Psoas muscle (tissue), 7 donors: ENCODE measurements at regions not wholly inside any gene's neighbourhood (a gene's known extent, or its start where the extent isn't known, plus 50 kb on each side); places are given as distances from the start of the nearest gene placed in this dataset.

Source experiments
- ATAC-seq, 4 donors: fragments of 200-7000 bp; cut with Tn5 transposase; one replicate each; pipeline ENCODE4 v1.9.1; 2020; ENCODE audit warnings: moderate library complexity in 3 of 4, mild to moderate bottlenecking in 2 of 4
- DNase-seq, 2 donors: peaks; one replicate each; pipeline ENCODE4 v3.0.0-alpha.2; 2020
- H3K27ac ChIP-seq: fragments of 200-600 bp; one replicate; pipeline ENCODE4 v1.8.0; 2022
- H3K27me3 ChIP-seq, 3 donors: fragments of 200-600 bp in 1 of 3; one replicate each; pipeline versions ENCODE4 v1.6.1 to v1.8.0; 2013 to 2022; ENCODE audit warnings: low read length in 2 of 3, mild to moderate bottlenecking in 2 of 3, moderate library complexity in 1 of 3; ENCODE audit not compliant: insufficient read depth in 3 of 3
- H3K36me3 ChIP-seq, 2 donors: fragments of 200-600 bp in 1 of 2; one replicate each; pipeline versions ENCODE4 v1.6.1 to v1.8.0; 2013 to 2022; ENCODE audit warnings: low read depth in 1 of 2, mild to moderate bottlenecking in 1 of 2, moderate library complexity in 1 of 2; ENCODE audit not compliant: insufficient read depth in 1 of 2
- H3K4me1 ChIP-seq: fragments of 200-600 bp; one replicate; pipeline ENCODE4 v1.8.0; 2022
- H3K4me3 ChIP-seq: fragments of 200-600 bp; one replicate; pipeline ENCODE4 v1.8.0; 2022; ENCODE audit warnings: mild to moderate bottlenecking
- H3K9me3 ChIP-seq: fragments of 200-600 bp; one replicate; pipeline ENCODE4 v1.8.0; 2022
- CTCF ChIP-seq: fragments of 200-600 bp; IDR thresholded peaks from one replicate; pipeline ENCODE4 v1.8.0; 2022; ENCODE audit warnings: antibody characterized with exemption
- WGBS, 3 donors: extraction: QIAGEN DNeasy Blood & Tissue Kit; methylation state at CpG; one replicate each; pipeline versions ENCODE4 v1.1.6 to v1.1.7; 2013; 5-methylcytosine and 5-hydroxymethylcytosine counted together
- intact Hi-C, 2 donors: fragments of 100-400 bp; cut with DNase I; formaldehyde crosslinking; loops; one replicate each; pipeline versions ENCODE4 v1.11.0 to v1.14.2; 2022
- donor health status: healthy with polysubstance abuse.
- donor health status: DM: no; HTN: no; CAD: no; lungs with moderate emphysema.
- donor health status: Bipolar disorder and iron deficiency.
- donor health status: healthy.
- donor health status: DM: yes; HTN: yes; CAD: no.
- donor health status: DM: no; HTN: no; CAD: no.
- donor health status: DM: yes; HTN: yes; CAD: no.

GRCh38 chr15:36108541-36108940, 470.9 kb upstream of the CDIN1 start:
- DNase-seq (no peak), ATAC-seq (no peak)
- H3K36me3 ChIP-seq: no peaks in the 10 kb centered on the region
- intact Hi-C loops: no loop called here
- WGBS, 3 donors: 29 to 49% (median 40%) methylated on average over 2 of the region's 2 CpGs
- no peak overlapping the region for H3K4me3 ChIP-seq
- H3K9me3 ChIP-seq: no peaks in the 10 kb centered on the region
- H3K27ac ChIP-seq: no peak overlapping the region
- H3K4me1 ChIP-seq: no peaks in the 10 kb centered on the region
- TF ChIP-seq CTCF: no peak
- no peaks in the 10 kb centered on the region for H3K27me3 ChIP-seq

- Histone ChIP-seq H3K27ac (no peak overlapping the region), H3K4me1 (no peaks in the 10 kb centered on the region)
These were observed 469.3 kb upstream of the CDIN1 start for GRCh38 chr15:36109943-36110658.

GRCh38 chr15:36110659-36110993, 468.8 kb upstream of the CDIN1 start:
- ATAC-seq: no peak
- H3K27ac ChIP-seq: no peak overlapping the region
- intact Hi-C loops: no loop called here

More at GRCh38 chr15:36109943-36110658, 469.3 kb upstream of the CDIN1 start:
- ATAC-seq: no peak
- Histone ChIP-seq H3K27me3 (no peaks in the 10 kb centered on the region), H3K9me3 (no peaks in the 10 kb centered on the region), H3K36me3 (no peaks in the 10 kb centered on the region), H3K4me3 (no peak overlapping the region)
- 78 to 86% (median 79%) methylated on average over 2 of the region's 2 CpGs for WGBS, 3 donors
- intact Hi-C loops: no loop called here
- no peak for DNase-seq
- no peak for TF ChIP-seq CTCF

GRCh38 chr15:36117296-36117787, 462.1 kb upstream of the CDIN1 start:
- H3K9me3 ChIP-seq: no peaks in the 10 kb centered on the region
- no peak for TF ChIP-seq CTCF
- no peak for ATAC-seq
- DNase-seq: no peak
- H3K27ac ChIP-seq: no peak overlapping the region
- WGBS, 3 donors: 28 to 38% (median 34%) methylated on average over 6 of the region's 6 CpGs
- no peak overlapping the region for H3K4me3 ChIP-seq
- no peaks in the 10 kb centered on the region for H3K36me3 ChIP-seq
- intact Hi-C loops: no loop called here
- no peaks in the 10 kb centered on the region for H3K4me1 ChIP-seq
- H3K27me3 ChIP-seq: no peaks in the 10 kb centered on the region

More at GRCh38 chr15:36110659-36110993, 468.8 kb upstream of the CDIN1 start:
- no peaks in the 10 kb centered on the region for H3K27me3 ChIP-seq
- no peaks in the 10 kb centered on the region for H3K4me1 ChIP-seq
- H3K9me3 ChIP-seq: no peaks in the 10 kb centered on the region
- H3K36me3 ChIP-seq: no peaks in the 10 kb centered on the region
- 72 to 81% (median 75%) methylated on average over 1 of the region's 1 CpG for WGBS, 3 donors
- TF ChIP-seq CTCF: no peak
- no peak for DNase-seq
- no peak overlapping the region for H3K4me3 ChIP-seq

- ATAC-seq (no peak), DNase-seq (no peak)
- no peaks in the 10 kb centered on the region for H3K27me3 ChIP-seq
- 65 to 79% (median 78%) methylated on average over 2 of the region's 2 CpGs for WGBS, 3 donors
- no peaks in the 10 kb centered on the region for H3K4me1 ChIP-seq
- TF ChIP-seq CTCF: no peak
- H3K9me3 ChIP-seq: no peaks in the 10 kb centered on the region
- H3K36me3 ChIP-seq: no peaks in the 10 kb centered on the region
- intact Hi-C loops: no loop called here
- no peak overlapping the region for H3K27ac ChIP-seq
- H3K4me3 ChIP-seq: no peak overlapping the region
These were observed 453.2 kb upstream of the CDIN1 start for GRCh38 chr15:36126194-36126593.
